Smooth muscle cell of the brain vasculature (primary cell): ENCODE measurements at regions not wholly inside any gene's neighbourhood (a gene's known extent, or its start where the extent isn't known, plus 50 kb on each side); places are given as distances from the start of the nearest gene placed in this dataset.

Source experiments
- DNase-seq: peaks from one replicate; pipeline ENCODE4 v3.0.0-alpha.2; 2012; ENCODE audit warnings: low read depth, low spot score

DNA sequence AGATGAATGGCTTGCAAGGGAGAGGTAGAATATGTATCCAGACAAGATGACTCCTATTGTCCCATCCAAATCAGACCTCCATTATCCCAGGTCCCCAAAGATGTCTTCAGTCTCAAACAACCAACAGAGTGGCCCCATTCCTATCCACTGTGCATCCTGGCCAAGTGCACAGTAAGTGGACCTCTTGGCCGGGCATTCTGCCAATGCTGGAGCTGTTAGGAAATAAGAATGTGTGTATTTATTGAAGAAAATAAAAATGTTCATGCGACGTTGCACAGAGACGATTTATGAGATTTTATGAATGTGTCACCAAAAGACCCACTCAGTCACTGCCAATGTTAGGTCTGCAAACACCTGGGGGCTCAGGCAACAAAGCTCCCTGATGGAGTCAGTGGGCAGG lies 196.0 kb downstream of the MAFB start:
- DNase-seq, result no peak

DNA sequence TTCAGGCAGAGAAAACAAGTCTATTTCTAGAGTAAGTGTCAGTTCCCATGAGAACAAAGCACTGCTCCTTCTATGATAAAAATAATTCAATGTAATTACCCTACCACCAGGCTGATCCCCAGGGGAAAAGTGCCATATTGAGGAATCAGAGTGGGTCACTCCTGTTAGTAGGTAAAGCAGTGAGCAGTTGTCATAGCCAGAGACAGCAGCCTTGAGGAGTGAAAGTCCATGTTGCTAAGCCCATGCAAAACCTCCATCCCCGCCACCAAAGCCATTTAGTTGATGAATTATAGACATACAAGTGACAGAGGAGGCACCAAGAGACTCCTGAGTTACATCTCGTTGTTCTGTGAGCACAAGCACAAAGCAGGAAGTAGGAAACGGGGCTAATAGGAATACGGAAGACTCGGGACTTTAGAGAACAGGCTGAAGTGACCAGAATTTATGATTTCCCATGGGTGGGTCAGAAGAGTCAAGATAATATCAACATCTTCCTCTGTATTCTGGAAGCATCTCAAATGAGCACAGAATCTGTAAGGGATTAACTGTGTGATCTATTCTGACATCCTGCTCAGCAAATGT lies 197.9 kb downstream of the MAFB start:
- DNase-seq, result no peak

DNA sequence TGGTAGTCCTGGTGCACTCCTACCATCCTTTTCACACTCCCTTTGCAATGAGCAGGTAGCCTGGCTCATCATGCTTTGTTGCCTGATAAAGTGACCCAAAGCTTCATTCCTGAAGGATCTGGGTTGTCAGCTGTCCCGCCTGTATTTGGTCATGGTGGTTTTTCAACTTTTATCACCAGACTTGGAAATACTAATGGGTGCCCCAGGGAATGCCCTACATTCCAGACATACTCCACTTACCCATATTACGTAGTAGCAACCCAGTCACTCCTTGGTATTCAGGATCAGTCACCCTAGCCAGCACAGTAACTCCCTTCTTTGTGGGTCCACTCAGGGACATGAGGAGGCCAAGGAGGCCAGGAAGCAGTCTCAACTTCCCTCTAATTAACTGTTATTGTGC lies 199.2 kb downstream of the MAFB start:
- no peak for DNase-seq

DNA sequence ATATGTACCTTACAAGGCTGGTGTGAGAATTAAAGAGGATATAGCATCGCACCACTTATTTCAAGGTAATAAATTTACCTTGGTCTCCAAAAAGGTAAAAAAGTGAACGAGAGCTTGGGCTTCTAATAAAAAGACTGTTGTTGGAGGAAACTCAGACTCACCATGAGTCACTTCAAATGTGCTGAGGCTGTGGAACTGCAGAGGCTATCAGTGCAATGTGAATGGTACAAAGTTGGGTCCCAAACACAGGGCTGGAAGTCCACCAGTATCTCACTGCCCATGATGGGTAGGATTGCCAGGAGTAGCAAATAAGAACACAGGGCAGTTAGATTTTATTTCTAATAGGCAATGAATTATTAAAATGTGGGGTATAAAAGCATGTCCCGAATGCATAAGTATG lies 200.6 kb downstream of the MAFB start:
- no peak for DNase-seq

DNA sequence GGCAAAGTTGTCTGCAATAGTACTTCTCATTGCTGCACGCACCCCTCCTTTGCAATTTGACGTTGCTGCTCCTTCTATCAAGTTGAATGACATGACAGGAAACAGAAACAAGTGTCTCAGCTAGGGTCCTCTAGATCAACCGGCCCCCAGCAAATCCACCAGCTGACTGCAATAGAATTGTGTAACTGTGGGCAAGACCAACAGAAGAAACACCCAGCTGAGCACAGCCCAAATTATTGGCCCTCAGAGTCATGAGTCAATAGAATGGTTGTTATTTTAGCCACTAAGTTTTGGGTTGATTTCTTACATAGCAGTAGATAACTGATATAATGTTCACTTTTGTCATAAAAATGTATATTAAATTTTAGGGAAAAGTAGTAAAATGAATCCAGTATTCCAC lies 202.7 kb downstream of the MAFB start:
- no peak for DNase-seq

DNA sequence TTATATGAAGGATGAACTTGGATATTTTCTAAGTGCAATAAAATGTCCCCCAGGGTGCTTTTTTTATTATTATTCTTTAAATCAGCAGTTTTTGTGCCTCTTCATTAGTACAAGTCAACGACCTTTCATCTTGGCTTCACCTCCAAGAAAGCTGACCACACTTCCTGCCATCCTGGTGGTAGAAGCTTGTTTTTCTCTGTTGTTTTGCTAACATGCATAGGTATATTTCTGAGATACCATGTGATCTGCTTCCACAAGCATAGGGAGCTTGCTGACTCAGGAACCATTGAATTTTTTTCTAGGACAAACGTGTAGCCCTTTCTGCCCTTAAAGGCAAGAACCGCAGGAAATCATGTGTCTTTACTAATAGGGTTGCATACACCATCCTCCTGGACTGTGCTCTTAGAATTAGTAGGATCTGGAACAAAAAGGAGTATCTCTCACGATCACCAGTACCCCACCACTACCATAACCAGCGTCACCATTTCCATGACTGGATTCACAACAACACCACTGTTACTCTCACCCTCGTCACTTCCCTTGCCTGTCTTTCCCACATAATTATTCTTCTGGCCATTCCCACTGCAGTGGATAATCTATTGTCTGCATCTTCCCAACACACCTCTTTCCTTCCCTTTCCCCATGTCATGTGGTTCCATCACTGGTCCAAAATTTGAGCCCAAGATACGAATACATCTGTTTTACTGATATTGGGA lies 207.1 kb downstream of the MAFB start:
- no peak for DNase-seq

DNA sequence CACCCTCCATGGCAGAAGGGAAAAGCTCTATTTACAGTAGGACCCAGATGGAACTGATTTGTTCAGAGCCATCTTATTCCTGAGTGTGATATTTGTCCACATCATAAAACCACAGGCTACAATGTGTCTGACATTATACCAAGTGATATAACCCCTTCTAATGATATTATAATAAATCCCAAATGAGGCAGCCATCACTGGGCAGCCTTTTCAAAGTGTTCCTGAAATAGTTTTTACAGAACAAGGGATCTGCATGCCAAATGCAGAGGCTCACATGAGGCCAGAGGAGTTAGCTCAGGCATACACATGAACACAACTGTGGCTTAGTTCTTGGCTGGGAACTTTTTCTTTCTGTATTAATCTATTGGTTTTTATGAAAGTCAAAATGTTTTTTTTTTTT lies 207.7 kb downstream of the MAFB start:
- DNase-seq, result no peak

DNA sequence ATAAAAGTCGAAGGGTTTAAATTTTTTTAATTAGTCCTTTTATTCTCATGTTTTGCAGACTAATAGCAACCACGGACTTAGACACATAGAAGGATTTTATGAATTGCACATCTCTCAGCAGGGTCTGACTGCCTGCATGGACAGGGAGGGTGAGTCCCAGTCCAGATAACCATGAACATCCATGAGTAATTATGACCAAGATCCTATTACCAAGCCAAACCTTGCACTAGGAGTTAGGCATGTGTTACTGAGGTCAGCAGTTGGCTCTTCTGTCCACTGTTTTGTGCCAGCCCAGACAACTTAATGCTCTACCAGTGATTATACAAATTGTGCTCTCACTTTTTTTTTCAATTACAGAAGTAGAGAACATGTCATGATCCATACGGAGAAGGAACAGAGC lies 211.2 kb downstream of the MAFB start:
- DNase-seq, result no peak

DNA sequence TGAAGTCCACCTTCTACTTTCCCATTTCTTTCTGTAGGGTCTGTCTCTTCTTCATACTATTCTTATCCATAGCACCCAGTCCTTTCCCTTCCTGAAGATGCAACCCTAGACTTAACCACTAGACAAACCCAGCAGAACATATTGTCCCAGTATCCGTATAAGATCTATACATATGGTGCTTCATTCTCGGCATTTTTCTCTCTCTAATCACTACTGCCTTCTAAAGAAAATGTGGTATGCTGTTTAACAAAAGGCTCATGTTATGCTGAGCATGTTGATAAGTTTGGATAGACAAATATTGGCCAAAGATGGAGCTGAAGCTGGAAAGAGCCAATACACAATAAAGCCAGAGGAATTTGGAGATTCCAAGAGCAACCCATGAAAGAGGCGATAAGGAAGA lies 212.6 kb downstream of the MAFB start:
- no peak for DNase-seq

DNA sequence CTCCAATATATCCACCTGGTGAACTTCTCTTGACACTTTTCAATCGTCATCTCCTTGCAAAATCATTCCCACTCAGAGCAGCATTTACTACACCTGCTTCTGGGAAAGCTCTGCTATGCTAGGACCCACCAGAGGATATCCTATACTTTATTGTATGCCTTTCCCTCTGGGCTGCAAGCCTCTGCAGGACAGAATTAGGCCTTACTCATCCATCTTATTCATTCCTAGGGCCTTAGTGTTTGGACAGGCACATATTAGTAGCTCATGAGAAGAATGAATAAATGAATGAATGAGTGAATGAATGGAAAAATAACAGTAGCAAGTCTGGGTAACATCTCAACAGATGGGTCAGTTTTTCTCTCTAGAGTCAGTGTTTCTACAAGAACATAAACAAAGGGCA lies 216.1 kb downstream of the MAFB start:
- no peak for DNase-seq

DNA sequence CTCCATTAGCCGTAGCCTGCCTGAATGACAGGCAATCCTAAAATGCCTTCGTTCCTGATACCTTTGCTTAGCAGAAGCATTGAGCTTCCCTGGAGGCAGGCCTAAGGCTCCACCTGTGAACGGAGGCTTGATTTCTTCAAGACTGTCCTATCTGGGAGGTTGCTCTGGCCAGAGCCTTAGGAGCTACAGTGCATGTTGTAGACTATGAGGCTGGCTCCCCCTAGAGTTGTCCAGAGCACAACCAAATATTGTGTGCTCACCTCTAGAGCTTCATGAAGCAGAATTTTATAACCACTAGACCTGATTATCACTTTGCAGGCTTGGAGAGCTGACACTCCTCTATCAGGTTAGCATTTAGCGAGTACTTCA lies 217.8 kb downstream of the MAFB start:
- DNase-seq, result no peak

DNA sequence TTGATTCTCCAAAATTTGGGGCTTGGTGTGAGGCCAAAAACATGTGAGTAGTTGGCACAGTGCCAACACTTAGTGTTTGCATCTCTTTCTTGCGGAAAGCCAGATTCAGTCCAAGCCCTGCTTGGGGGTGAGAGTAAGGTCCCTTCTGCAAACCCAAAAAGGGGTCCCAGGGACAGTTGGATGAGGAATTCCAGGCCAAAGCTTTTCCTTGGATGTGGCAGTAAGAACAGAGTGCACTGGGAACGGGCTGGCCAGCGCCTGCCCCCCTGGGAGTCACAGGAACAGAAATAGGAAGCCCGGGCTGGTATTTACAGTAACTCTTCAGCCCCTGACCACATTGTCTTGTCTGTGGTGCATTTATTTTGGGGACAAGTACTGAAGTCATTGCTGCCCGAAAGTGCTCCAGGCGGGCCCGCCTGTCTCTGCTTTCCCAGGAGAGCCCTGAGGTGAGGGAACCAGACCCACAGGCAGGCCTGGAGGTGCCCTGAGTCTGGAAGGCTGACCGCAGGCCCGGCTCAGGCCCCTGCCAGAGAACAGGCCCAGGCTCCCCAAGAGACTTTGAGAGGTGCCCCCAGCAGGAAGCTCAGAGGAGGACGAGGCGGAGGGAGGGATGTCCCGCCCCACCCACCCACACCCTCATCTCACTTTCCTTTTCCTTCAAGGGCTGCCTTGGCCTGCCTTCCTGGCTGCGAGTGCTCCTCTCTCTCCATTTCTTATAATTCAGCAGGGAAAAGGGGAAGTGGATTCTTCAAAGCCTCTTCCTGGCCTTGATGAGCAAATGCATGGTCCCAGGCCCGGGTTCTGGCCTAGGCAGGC lies 218.4 kb downstream of the MAFB start:
- DNase-seq, result no peak

DNA sequence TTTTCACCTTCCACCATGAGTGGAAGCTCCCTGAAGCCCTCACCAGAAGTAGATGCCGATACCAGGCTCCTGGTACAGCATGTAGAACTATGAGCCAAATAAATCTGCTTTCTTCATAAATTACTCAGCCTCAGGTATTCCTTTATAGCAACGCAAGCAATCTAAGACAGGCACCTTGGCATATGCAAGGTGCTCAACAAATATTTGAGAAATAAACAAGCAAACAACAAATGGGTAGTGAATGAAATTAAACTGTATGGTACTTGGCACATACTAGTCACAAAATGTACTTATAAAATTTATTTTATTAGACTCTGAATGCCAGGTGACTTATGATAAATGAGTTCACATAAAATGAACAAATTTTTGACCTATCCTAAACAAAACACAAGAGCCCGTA lies 220.3 kb downstream of the MAFB start:
- no peak for DNase-seq

DNA sequence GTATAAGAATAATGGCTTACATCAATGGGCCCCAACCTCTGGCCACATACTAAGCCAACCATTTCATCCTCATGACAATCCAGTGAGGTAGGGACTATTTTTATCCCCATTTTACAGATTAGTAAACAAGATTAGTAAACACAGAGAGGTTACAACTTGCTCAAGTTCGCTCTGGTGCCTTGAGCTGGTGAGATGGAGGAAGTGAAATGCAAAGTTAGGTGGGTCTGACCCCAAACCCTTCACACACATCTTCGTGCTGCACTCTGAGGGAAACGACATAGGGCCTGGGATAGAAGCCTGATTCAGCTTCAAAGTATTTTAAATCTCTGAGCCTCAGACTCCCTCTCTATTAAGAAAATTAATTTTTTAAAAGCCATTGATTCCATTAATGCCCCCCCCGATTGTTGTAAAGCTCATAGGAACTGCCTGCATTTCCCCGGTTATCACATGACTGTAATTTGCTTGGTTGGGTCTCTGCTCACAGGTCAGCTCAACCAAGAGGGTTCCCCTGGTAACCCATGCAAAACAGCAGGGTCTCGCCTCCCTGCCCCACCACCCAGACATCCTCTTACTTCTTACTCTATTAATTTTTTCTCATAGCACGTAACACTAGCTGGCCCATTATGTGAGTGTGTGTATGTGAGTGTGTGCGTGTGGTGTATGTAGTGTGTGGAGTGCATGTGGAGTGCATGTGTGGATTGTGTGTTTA lies 221.2 kb downstream of the MAFB start:
- no peak for DNase-seq

DNA sequence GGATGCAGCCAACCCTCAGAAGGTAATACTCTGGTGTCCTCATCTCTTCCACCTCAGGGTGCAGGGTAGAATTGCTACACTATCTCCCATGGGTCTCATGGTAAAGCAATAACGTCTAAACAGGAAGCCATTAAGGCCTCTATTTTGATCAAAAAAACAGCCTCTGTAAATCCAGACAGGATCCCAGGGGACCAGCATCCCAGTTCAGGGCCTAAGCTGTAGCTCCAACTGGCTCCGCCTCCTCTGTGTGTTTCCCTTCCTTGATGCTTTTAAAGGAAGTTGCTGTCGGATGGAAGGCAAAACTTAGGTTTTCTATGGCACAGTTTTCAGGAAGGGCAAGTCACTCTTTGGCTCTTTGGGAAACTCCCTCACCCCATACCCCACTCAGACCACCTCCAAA lies 222.0 kb downstream of the MAFB start:
- DNase-seq, result no peak

DNA sequence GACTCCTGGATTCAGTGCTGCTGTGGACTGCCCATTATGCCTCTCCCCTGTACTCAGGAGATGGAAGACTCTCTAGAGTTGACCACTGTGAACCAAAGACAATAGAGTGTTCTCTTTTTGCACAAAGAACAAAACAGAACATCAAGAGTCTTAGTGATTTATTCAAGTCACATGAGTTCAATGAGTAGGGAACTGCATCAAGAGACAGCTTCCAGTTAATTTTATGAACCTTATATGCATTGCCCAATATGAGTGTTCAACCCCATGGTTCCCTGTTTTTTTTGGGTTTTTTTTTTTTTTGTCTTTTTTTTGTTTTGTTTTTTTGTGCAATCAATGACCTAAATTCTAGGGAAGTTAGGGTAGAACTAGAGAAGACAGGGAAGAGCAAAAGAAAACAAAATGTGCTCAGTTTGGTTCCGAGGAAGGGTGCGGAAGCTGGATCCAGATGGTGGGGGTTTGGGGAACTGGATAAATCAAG lies 224.3 kb downstream of the MAFB start:
- DNase-seq, result no peak

DNA sequence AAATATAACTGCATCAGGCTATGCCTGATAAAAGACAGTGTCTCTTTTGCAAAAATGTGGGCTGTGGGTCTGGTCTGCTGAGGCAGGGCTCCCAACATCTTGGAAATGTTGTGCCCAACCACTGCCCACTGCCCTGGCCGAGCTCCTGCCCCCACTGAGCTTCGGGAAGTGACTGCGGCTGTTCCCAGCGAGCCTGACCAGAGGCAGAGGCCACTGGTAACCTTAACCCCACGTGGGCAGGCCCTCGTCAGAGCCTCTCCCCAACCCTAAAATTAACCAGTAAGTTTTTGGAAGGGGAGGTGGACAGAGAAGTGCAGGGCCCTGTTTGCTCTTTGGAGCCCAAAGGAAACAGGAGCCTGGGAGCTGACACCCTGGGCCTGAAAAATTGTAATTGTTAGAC lies 225.9 kb downstream of the MAFB start:
- no peak for DNase-seq

DNA sequence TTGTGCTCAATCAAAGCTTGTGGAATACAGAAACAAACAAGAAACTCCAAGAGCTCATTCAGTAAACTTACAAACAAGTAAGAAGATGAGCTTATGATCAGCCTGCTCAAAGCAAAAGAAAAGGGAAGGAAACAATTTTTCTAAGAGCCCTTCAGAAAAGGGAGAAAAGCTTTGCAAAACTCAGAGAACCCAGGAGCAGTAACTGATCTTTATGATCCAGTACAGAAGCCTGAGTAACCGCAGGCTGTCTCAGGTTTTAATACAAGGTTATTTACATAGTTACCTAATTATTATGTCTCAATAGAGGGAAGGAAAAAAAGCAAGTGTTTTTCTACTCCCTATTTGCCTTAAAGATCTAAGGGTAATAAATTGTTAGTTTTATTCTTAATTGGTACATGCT lies 226.5 kb downstream of the MAFB start:
- DNase-seq, result no peak

DNA sequence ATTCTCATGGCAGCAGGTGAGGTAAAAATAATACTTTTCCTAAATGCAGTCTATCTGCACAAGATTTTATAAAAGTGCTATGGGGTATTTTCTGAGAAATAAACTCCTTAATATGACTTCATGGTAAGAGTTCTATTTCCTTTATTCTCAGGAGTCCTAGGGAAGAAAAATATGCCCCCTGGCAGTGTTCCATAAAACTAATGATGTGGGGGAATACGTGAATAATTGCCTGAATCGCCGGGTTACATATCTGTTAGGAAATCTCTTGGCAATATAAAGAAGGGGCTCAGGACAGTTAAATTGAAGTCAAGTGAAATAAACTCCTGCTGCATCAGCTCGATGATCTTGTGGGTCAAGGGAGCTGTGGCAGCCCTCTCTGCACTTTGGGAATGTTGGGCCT lies 229.7 kb downstream of the MAFB start:
- DNase-seq, result no peak

DNA sequence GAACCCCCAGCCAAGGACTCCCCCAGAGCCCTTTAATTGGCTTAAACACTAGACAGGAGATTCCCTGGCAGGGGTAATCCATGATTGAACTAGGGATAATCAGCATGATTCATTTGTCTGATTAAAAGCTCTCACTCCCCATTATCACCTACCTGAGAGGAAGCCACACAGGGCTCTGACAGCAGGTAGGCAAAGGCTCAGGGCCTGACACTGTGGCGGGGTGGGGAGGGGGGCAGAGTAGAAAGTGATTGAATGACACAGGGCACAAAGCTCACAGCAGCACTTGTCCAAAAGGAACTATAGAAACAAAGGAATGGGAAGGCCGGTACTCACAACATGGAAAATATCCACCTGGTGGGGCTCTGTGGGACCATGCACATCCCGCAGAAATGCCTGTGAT lies 231.6 kb downstream of the MAFB start:
- DNase-seq, result no peak

DNA sequence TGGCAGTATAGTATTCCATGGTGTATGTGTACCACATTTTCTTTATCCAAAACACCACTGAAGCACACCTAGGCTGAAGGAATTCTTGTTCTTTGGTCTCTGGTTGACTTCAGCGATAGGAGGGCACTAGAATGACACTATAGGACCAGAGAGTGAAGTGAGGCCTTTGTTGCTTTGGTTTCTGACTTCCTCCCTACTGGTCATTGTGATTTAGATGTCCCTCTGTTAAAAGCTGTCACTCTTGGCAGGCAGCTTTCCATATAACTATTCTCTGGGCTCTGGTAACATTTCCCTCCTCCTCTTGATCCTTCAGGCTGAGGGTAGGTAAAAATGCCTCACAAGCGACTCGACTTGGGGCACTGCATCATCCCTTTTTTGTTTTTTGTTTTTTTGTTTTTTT lies 236.3 kb downstream of the MAFB start:
- no peak for DNase-seq

DNA sequence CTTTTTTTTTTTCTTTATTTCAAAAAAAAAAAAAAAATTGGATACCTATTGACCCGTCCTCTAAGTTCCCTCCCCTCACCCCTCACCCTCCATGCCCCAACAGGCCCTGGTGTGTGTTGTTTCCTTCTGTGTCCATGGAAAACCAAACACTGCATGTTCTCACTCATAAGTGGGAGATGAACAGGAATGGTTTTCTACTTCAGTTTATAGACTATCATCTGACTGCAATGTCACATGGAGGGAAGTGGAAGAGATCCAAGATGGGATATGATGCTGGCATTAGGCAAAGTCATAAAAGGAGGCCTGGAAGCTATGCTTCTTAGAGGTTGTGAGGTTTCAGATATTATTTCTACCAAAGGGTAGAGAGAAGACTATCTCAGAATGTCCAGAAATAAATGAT lies 237.5 kb downstream of the MAFB start:
- DNase-seq, result no peak
